HepG2 (cell line): ENCODE measurements at regions not wholly inside any gene's neighbourhood (a gene's known extent, or its start where the extent isn't known, plus 50 kb on each side); places are given as distances from the start of the nearest gene placed in this dataset.
A peak's percentile ranks its signal among the peaks of the same experiment; 100 is the strongest.

ENCODE experiments used
- ATAC-seq: fragments of 200-7000 bp; cut with Tn5 transposase; 3 replicates; pipeline ENCODE4 v1.9.1; 2020; ENCODE audit warnings: mild to moderate bottlenecking, moderate library complexity
- BruUV-seq: library from RNA; stranded (reverse); fragments of 400-500 nt; replicated peaks from 2 replicates; lab custom pipeline; 2021; lab: Mats Ljungman, UMichigan
- CTCF ChIA-PET: fragments of 300-600 bp; formaldehyde crosslinking; extraction: SDS; loops from one replicate; lab custom pipeline; 2021; ENCODE audit warnings: low total read pairs, inconsistent platforms, low intra/inter-chr PET ratio; lab: Yijun Ruan, JAX
- POLR2A ChIA-PET: fragments of 350-600 bp; sonication (Branson Sonifier 250); formaldehyde crosslinking; loops from one replicate; lab custom pipeline; 2020; ENCODE audit warnings: antibody characterized with exemption, inconsistent platforms; lab: Yijun Ruan, JAX
- DNase-seq: peaks from one replicate; pipeline ENCODE4 v3.0.0-alpha.2; 2015; ENCODE audit warnings: low spot score
- FAIRE-seq: peaks from 3 replicates; lab custom pipeline; 2011; peaks lifted over from hg19 to GRCh38; lab: Jason Lieb, UNC
- H2AFZ ChIP-seq: one replicate; pipeline ENCODE4 v1.6.1; 2011; ENCODE audit warnings: low read length, inconsistent platforms
- H3K27ac ChIP-seq: fragments of 300-600 bp; 3 replicates; pipeline ENCODE4 v1.8.0; 2011; ENCODE audit warnings: mixed run types, mild to moderate bottlenecking, mixed read lengths, low read length, inconsistent platforms; ENCODE audit not compliant: insufficient read depth; ENCODE audit errors: extremely low read length
- H3K27me3 ChIP-seq, 2 experiments: fragments of 200-600 bp in 1 of 2; 2 replicates in 1 of 2; 3 replicates in 1 of 2; pipeline versions ENCODE4 v1.6.0 to v1.8.0; 2011; ENCODE audit warnings: low read length in 2 of 2, mild to moderate bottlenecking in 2 of 2, moderate library complexity in 2 of 2, inconsistent platforms in 1 of 2; ENCODE audit not compliant: insufficient read depth in 2 of 2, control insufficient read depth in 1 of 2
- H3K36me3 ChIP-seq, 2 experiments: fragments of 200-600 bp in 1 of 2; replicated peaks in 1 of 2; 2 replicates in 1 of 2; 3 replicates in 1 of 2; pipeline versions ENCODE4 v1.5.1 to v1.8.0; 2011; ENCODE audit warnings: low read length in 2 of 2, inconsistent platforms in 1 of 2; ENCODE audit not compliant: insufficient read depth in 2 of 2, control insufficient read depth in 1 of 2
- H3K4me1 ChIP-seq: 2 replicates; pipeline ENCODE4 v1.5.1; 2012; ENCODE audit warnings: low read length, inconsistent platforms; ENCODE audit not compliant: insufficient read depth
- H3K4me2 ChIP-seq: 2 replicates; pipeline ENCODE4 v1.6.0; 2011; ENCODE audit warnings: low read depth, low read length, inconsistent platforms
- H3K4me3 ChIP-seq, 3 experiments: fragments of 200-600 bp in 1 of 3; sonication (generic), shearing (Covaris generic) in 1 of 3; replicated peaks in 1 of 3; 2 replicates each; pipeline ENCODE4 v1.5.1; 2011 to 2016; ENCODE audit warnings: low read length in 3 of 3, inconsistent platforms in 2 of 3, low read depth in 2 of 3, mild to moderate bottlenecking in 2 of 3, control low read depth in 1 of 3, mixed read lengths in 1 of 3; ENCODE audit not compliant: insufficient read depth in 1 of 3
- H3K79me2 ChIP-seq: one replicate; pipeline ENCODE4 v1.6.1; 2011; ENCODE audit warnings: low read length, inconsistent platforms; ENCODE audit not compliant: insufficient read depth
- H3K9ac ChIP-seq: 2 replicates; pipeline ENCODE4 v1.6.0; 2011; ENCODE audit warnings: mild to moderate bottlenecking, low read depth, low read length, inconsistent platforms; ENCODE audit not compliant: insufficient read depth
- H3K9me3 ChIP-seq: 2 replicates; pipeline ENCODE4 v1.5.1; 2012; ENCODE audit warnings: mild to moderate bottlenecking, low read length
- H4K20me1 ChIP-seq: 2 replicates; pipeline ENCODE4 v1.6.0; 2011; ENCODE audit warnings: inconsistent platforms, mild to moderate bottlenecking, low read length, moderate library complexity; ENCODE audit not compliant: insufficient read depth
- BCLAF1 ChIP-seq: fragments of 450-650 bp; IDR thresholded peaks from 2 replicates; pipeline ENCODE4 v1.6.1; 2017; ENCODE audit warnings: mild to moderate bottlenecking
- CREB1 ChIP-seq, 2 experiments: fragments of 450-650 bp in 1 of 2; IDR thresholded peaks; 2 replicates each; pipeline ENCODE4 v1.6.1; 2016 to 2017; ENCODE audit warnings: control low read depth in 1 of 2, mild to moderate bottlenecking in 1 of 2, missing compliant biosample characterization in 1 of 2, missing genetic modification characterization in 1 of 2
- GATAD1 ChIP-seq: IDR thresholded peaks from 2 replicates; pipeline ENCODE4 v1.6.1; 2016; ENCODE audit warnings: missing genetic modification reagents, missing compliant biosample characterization
- LBX2 ChIP-seq: sonication (generic); formaldehyde crosslinking; IDR thresholded peaks from 2 replicates; pipeline ENCODE4 v1.5.0; 2020; ENCODE audit warnings: missing genetic modification reagents, mild to moderate bottlenecking, borderline replicate concordance
- MTERF4 ChIP-seq: sonication (generic); formaldehyde crosslinking; IDR thresholded peaks from 2 replicates; pipeline ENCODE4 v1.8.0; 2023; ENCODE audit warnings: mild to moderate bottlenecking, missing genetic modification reagents
- TFDP1 ChIP-seq: IDR thresholded peaks from 2 replicates; pipeline ENCODE4 v1.6.1; 2016; ENCODE audit warnings: missing compliant biosample characterization, missing genetic modification reagents, borderline replicate concordance
- ZNF280D ChIP-seq: sonication (generic); formaldehyde crosslinking; IDR thresholded peaks from 2 replicates; pipeline ENCODE4 v1.5.1; 2020; ENCODE audit warnings: mild to moderate bottlenecking, missing genetic modification reagents
- ZNF788 ChIP-seq: sonication (generic); formaldehyde crosslinking; IDR thresholded peaks from 2 replicates; pipeline ENCODE4 v1.5.0; 2020; ENCODE audit warnings: mild to moderate bottlenecking, missing genetic modification reagents, borderline replicate concordance
- WGBS: methylation state at CpG from one replicate; pipeline ENCODE4 v1.1.6; 2017; ENCODE audit warnings: low lambda C conversion rate; 5-methylcytosine and 5-hydroxymethylcytosine counted together
- in situ Hi-C: cut with HindIII; loops from 2 replicates; pipeline ENCODE4 v1.10.0; 2017; ENCODE audit warnings: low pct_unique_long_range_greater_than_20kb; ENCODE audit not compliant: extremely low pct_ligation_motif_present
- intact Hi-C: fragments of 100-400 bp; cut with micrococcal nuclease; formaldehyde crosslinking; loops from one replicate; pipeline ENCODE4 v1.10.0; 2022; ENCODE audit not compliant: unreplicated experiment

- H3K4me3 ChIP-seq: no peak overlapping the region
- no peak for FAIRE-seq
- no peak overlapping the region for H2AFZ ChIP-seq
- 20% methylated on average over 8 of the region's 8 CpGs for WGBS
- in situ Hi-C loops (no loop called here), intact Hi-C loops (no loop called here)
- TF ChIP-seq CREB1 (IDR thresholded peaks at IDR 0.05) (0 out of 2 replicates have a peak, but pooled peaks have one; percentile 13), CREB1 (CRISPR knock-in tag; IDR thresholded peaks at IDR 0.05) (no peak), LBX2 (no peak), ZNF788 (CRISPR knock-in tag) (no peak)
- ATAC-seq: no peak
- no peak overlapping the region for H3K27ac ChIP-seq
- no peaks in the 10 kb centered on the region for H3K36me3 ChIP-seq
- BruUV-seq: no TSS peak
- H3K4me2 ChIP-seq: no peak overlapping the region
- no peaks in the 10 kb centered on the region for H4K20me1 ChIP-seq
- H3K27me3 ChIP-seq: peaks cover 0 to 21% of the 10 kb centered on the region in 2 experiments; a peak in 2 of 5 replicates
- ChIA-PET CTCF (no interaction called here), POLR2A (no interaction called here)
- H3K9ac ChIP-seq: no peak overlapping the region
- no peaks in the 10 kb centered on the region for H3K9me3 ChIP-seq
- H3K4me1 ChIP-seq: no peaks in the 10 kb centered on the region
- DNase-seq: no peak
- no peaks in the 10 kb centered on the region for H3K79me2 ChIP-seq
These were observed 192.8 kb upstream of the AKR1E2 start for GRCh38 chr10:4633186-4633585.

- in situ Hi-C loops: no loop called here
- H4K20me1 ChIP-seq: no peaks in the 10 kb centered on the region
- H2AFZ ChIP-seq: no peak overlapping the region
- ChIA-PET POLR2A (no interaction called here), CTCF (no interaction called here)
- 23% methylated on average over 5 of the region's 5 CpGs for WGBS
- intact Hi-C loops: no loop called here
- no peaks in the 10 kb centered on the region for H3K4me1 ChIP-seq
- H3K27me3 ChIP-seq: peaks cover 0 to 21% of the 10 kb centered on the region in 2 experiments; a peak in 2 of 5 replicates
- no TSS peak for BruUV-seq
- no peak overlapping the region for H3K27ac ChIP-seq
- FAIRE-seq (no peak), DNase-seq (no peak), ATAC-seq (no peak)
- H3K9ac ChIP-seq: no peak overlapping the region
- H3K36me3 ChIP-seq: no peaks in the 10 kb centered on the region
- H3K4me2 ChIP-seq: no peak overlapping the region
- no peaks in the 10 kb centered on the region for H3K79me2 ChIP-seq
- no peaks in the 10 kb centered on the region for H3K9me3 ChIP-seq
- H3K4me3 ChIP-seq: no peak overlapping the region
- TF ChIP-seq BCLAF1 (no peak), ZNF280D (CRISPR knock-in tag) (no peak), MTERF4 (CRISPR knock-in tag) (no peak), TFDP1 (no peak), GATAD1 (no peak)
These were observed 193.2 kb upstream of the AKR1E2 start for GRCh38 chr10:4632757-4633156.
